Stimulated activated naive B cell treated with anti-CD40 and anti-IgM and Interleukin-4, amounts not matched to agents 10 μg/mL and 1 μg/mL and 100 μg/mL, for 72 hours (primary cell): ENCODE measurements at regions not wholly inside any gene's neighbourhood (a gene's known extent, or its start where the extent isn't known, plus 50 kb on each side); places are given as distances from the start of the nearest gene placed in this dataset.

Experiments
- ATAC-seq, 2 donors: fragments of 150-1000 bp; cut with Tn5 transposase; replicated peaks; 2 replicates each; pipeline ENCODE4 v1.10.0; 2021; ENCODE audit warnings: moderate library complexity in 1 of 2
- DNase-seq: peaks from one replicate; pipeline ENCODE4 v3.0.0; 2021
- H3K27ac Mint-ChIP-seq: one replicate; pipeline ENCODE4 v1.8.0; 2022; ENCODE audit warnings: mild to moderate bottlenecking, mixed read lengths
- H3K27me3 Mint-ChIP-seq, 2 donors: one replicate each; pipeline ENCODE4 v1.8.0; 2022; ENCODE audit warnings: mixed read lengths in 2 of 2
- H3K36me3 Mint-ChIP-seq, 2 donors: one replicate each; pipeline ENCODE4 v1.8.0; 2022; ENCODE audit warnings: mixed read lengths in 2 of 2, mild to moderate bottlenecking in 1 of 2
- H3K4me1 Mint-ChIP-seq, 2 donors: one replicate each; pipeline ENCODE4 v1.8.0; 2022; ENCODE audit warnings: mixed read lengths in 2 of 2, mild to moderate bottlenecking in 1 of 2
- H3K4me3 Mint-ChIP-seq, 2 donors: one replicate each; pipeline ENCODE4 v1.8.0; 2022; ENCODE audit warnings: mild to moderate bottlenecking in 2 of 2, mixed read lengths in 2 of 2, moderate library complexity in 1 of 2
- H3K9me3 Mint-ChIP-seq, 2 donors: one replicate each; pipeline ENCODE4 v1.8.0; 2022; ENCODE audit warnings: mixed read lengths in 2 of 2, mild to moderate bottlenecking in 1 of 2

DNA sequence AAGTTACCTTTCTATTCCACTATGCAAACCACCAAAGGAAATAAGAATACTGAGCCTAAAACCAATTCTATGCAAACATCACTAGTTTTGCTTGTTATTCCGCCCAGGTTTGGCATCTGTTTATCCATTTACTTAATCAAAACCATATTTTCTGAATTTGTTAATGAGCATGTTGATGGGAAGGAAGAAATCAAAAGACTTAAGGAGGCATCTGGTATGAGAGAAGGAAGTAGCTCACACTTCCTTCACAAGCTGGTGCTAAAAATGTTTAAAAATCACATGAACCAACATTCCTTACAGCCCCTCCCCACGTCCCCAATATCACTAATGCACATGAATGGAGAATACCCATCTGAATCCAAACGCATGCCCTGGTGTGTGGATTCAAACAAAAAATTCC is 52.0 kb upstream of the PRKAR2B start:
- Mint-ChIP-seq H3K9me3 (no peaks in the 10 kb centered on the region), H3K36me3 (peaks cover 0 to 2% of the 10 kb centered on the region in 2 donors), H3K4me3 (no peak overlapping the region), H3K27me3 (peaks cover 9 to 18% of the 10 kb centered on the region in 2 donors), H3K4me1 (no peaks in the 10 kb centered on the region), H3K27ac (no peak overlapping the region)
- DNase-seq (no peak), ATAC-seq (no peak)
